ENCODE measurements at regions not wholly inside any gene's neighbourhood (a gene's known extent, or its start where the extent isn't known, plus 50 kb on each side); places are given as distances from the start of the nearest gene placed in this dataset.

GRCh38 chr9:88229434-88229833 lies 91.2 kb upstream of the SPATA31C2 start:
- DNase-seq, result no peak
- ATAC-seq, result no peak

- DNase-seq (no peak), ATAC-seq (peak; percentile 26)
Observed at GRCh38 chr9:88224938-88225337, 86.7 kb upstream of the SPATA31C2 start.

GRCh38 chr9:88221105-88221504 lies 82.8 kb upstream of the SPATA31C2 start:
- ATAC-seq, result no peak
- no peak for DNase-seq

- ATAC-seq (no peak), DNase-seq (no peak)
Observed at GRCh38 chr9:88220652-88221051, 82.4 kb upstream of the SPATA31C2 start.

DNA sequence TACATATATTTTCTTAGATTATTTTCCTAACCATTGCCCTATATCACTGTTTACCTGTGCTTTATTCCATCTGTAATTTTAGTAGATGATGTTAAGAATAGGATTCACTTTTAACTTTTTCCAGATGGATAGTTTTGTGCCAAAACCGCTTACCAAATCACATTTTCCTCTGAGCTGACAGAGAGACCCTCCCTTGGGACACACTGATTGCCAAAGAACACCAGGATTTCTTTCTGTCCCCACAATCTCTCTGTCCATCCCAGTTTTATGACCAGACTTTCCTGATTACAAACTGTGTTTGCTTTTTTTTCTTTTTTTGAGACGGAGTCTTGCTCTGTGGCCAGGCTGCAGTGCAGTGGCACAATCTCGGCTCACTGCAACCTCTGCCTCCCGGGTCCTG lies 81.3 kb upstream of the SPATA31C2 start:
- no peak for DNase-seq
- no peak for ATAC-seq

- no peak for DNase-seq
- no peak for ATAC-seq
Observed at GRCh38 chr9:88218726-88219125, 80.5 kb upstream of the SPATA31C2 start.

GRCh38 chr9:88216126-88216995 lies 78.1 kb upstream of the SPATA31C2 start:
- no peak for ATAC-seq
- no peak for DNase-seq

- no peak for DNase-seq
- ATAC-seq, result no peak
Observed at GRCh38 chr9:88215196-88216125, 77.2 kb upstream of the SPATA31C2 start.

DNA sequence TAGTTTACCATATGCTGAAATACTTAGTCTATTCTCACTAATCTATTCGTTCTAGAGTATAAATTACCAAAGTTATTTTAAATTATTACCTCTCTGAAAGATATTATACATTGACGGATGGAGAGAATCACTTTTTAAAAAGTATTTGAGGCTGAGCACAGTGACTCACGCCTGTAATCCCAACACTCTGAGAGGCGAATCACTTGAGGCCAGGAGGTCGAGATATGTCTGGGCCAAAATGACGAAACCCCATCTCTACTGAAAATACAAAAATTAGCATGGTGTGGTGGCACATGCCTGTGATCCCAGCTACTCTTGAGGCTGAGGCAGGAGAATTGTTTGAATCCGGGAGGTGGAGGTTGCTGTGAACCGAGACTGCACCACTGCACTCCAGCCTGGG lies 64.0 kb upstream of the SPATA31C2 start:
- DNase-seq, result no peak
- no peak for ATAC-seq

DNA sequence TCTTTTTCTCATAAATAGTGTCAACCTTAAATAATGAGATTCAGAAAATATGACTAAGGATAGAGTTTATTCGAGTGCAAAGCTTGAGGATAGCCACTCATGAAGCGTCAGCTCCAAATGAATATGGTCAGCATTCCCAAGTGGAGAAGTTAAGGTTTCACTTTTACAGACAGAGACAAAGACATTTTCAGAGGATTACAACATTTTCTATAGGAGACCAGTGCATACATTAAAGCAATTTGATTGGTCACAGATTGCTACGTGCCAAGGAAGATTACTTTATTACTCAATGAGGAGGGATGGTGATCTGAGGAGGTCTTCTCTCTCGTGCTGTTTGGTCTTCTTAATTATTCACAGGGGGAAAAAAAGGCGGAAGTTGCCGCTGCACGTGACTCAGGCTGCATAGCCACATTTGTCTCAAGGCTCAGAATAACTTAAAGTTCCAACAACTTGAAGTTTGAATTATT lies 60.1 kb upstream of the SPATA31C2 start:
- ATAC-seq (no peak), DNase-seq (no peak)

DNA sequence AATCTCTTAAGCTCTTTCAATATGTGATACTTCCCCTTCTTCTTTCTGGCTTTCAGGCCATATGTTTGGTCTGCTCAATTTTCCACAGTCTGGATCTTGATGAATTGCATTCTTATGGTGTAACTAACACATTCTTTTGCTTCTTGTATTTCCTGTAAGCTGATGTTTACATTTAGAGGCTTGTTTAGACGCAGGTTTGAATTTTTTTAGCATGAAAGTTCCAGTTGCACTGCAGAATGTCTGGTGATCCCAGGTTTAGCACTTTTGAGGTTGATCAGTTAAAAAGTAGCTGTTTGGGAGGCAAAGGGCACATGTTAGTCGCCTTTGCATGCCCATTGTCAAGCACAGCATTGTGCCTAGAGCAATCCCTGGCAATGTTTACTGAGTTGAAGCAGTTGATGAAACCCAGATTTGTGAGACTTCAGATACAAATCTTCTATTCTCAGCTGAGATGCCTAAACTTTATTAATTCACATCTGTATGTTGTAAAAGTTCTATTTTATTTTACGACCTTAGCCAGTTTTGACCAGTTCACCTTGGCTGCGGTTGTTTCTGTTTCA lies 59.6 kb upstream of the SPATA31C2 start:
- ATAC-seq (no peak), DNase-seq (no peak)

DNA sequence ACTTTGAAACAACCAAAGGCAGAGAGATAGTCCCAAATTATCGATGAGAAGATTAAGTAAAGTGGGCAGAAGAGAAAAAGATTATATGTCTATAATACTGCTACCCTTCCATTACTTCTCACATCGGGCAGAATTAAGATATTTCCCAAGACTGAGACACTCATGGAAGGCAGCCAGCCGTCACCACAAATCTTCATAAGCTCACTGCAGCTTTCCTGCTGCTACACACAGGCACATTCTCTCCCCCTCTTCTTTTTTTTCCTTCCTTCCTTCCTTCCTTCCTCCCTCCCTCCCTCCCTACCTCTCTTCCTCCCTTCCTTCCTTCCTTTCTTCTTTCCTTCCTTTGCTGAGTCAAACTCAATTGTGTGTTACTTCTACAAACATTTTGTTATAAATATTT lies 58.7 kb upstream of the SPATA31C2 start:
- ATAC-seq, result no peak
- no peak for DNase-seq

DNA sequence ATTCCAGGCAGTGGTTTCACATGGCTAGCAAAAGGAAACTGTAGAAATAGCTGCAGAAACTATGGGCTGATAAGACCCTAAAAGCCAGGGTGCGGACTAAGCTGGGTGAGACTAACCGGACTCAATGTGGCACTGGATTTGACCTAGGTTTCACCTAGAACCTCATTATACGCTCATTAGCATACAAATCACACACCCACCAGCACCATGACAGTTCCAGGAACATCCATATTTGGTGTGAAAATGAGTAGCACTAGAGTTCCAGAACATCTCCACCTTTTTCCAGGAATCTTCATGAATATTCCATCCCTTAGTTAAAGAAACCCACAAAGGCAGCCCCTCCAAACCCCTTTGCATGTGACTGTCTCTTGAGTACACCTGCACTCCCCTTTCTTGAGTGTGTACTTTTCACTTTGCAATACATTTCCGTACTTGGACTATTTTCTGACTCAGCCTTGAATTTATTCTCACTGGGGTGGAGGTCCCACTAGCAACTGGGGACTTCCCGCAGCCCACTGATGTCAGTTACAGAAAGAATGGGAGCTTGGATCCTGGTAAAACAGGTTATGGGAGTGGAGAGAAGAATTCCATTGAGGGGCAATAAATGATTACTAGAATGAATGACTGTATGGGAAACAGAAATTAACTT lies 58.0 kb upstream of the SPATA31C2 start:
- ATAC-seq (no peak), DNase-seq (no peak)

GRCh38 chr9:88193766-88194165 lies 55.5 kb upstream of the SPATA31C2 start:
- ATAC-seq (no peak), DNase-seq (no peak)

- DNase-seq (no peak), ATAC-seq (no peak)
Observed at GRCh38 chr9:88191456-88191855, 53.2 kb upstream of the SPATA31C2 start.

DNA sequence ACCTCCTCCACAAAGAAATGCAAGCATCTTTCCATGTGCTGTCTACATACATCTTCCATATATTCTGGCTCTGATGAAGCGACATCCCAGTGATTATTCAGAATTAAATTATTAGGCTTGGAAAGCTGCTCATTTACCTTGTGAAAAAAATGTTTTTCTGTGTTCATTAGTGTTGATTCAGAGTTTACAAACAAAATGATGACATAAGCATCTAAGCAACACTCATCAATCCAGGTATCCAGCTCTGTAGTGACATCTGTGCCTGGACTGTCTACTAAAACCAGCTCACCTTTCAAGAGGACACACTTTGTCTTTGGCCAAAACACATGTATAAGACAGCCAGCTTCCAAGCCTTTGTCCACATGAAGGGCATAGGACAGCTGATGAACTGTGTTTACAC lies 51.1 kb upstream of the SPATA31C2 start:
- no peak for ATAC-seq
- DNase-seq, result no peak
